ENCODE measurements at regions not wholly inside any gene's neighbourhood (a gene's known extent, or its start where the extent isn't known, plus 50 kb on each side); places are given as distances from the start of the nearest gene placed in this dataset.

GRCh38 chr11:116123739-116124138, 619.5 kb upstream of the CADM1 start (continued):
- TF ChIP-seq, protein P1, sequence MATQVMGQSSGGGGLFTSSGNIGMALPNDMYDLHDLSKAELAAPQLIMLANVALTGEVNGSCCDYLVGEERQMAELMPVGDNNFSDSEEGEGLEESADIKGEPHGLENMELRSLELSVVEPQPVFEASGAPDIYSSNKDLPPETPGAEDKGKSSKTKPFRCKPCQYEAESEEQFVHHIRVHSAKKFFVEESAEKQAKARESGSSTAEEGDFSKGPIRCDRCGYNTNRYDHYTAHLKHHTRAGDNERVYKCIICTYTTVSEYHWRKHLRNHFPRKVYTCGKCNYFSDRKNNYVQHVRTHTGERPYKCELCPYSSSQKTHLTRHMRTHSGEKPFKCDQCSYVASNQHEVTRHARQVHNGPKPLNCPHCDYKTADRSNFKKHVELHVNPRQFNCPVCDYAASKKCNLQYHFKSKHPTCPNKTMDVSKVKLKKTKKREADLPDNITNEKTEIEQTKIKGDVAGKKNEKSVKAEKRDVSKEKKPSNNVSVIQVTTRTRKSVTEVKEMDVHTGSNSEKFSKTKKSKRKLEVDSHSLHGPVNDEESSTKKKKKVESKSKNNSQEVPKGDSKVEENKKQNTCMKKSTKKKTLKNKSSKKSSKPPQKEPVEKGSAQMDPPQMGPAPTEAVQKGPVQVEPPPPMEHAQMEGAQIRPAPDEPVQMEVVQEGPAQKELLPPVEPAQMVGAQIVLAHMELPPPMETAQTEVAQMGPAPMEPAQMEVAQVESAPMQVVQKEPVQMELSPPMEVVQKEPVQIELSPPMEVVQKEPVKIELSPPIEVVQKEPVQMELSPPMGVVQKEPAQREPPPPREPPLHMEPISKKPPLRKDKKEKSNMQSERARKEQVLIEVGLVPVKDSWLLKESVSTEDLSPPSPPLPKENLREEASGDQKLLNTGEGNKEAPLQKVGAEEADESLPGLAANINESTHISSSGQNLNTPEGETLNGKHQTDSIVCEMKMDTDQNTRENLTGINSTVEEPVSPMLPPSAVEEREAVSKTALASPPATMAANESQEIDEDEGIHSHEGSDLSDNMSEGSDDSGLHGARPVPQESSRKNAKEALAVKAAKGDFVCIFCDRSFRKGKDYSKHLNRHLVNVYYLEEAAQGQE (IDR thresholded peaks at IDR 0.05; ENCODE audit: unreplicated experiment), result no peak
- no peak for TF ChIP-seq POLR2AphosphoS5 (IDR thresholded peaks at IDR 0.05; ENCODE audit: low read depth)
- TF ChIP-seq CREB1 (CRISPR knock-in tag; IDR thresholded peaks at IDR 0.05; ENCODE audit: low read depth), result no peak
- no peak for TF ChIP-seq CTCF (conservative IDR thresholded peaks at IDR 0.05; ENCODE audit: low read depth in 2 of 2)
- TF ChIP-seq EZH2phosphoT487 (IDR thresholded peaks at IDR 0.05; ENCODE audit: unreplicated experiment), result no peak
- TF ChIP-seq EZH2 (IDR thresholded peaks at IDR 0.05; ENCODE audit: low read depth, unreplicated experiment), result no peak
- no peak for TF ChIP-seq ETS1 (IDR thresholded peaks at IDR 0.05)

DNA sequence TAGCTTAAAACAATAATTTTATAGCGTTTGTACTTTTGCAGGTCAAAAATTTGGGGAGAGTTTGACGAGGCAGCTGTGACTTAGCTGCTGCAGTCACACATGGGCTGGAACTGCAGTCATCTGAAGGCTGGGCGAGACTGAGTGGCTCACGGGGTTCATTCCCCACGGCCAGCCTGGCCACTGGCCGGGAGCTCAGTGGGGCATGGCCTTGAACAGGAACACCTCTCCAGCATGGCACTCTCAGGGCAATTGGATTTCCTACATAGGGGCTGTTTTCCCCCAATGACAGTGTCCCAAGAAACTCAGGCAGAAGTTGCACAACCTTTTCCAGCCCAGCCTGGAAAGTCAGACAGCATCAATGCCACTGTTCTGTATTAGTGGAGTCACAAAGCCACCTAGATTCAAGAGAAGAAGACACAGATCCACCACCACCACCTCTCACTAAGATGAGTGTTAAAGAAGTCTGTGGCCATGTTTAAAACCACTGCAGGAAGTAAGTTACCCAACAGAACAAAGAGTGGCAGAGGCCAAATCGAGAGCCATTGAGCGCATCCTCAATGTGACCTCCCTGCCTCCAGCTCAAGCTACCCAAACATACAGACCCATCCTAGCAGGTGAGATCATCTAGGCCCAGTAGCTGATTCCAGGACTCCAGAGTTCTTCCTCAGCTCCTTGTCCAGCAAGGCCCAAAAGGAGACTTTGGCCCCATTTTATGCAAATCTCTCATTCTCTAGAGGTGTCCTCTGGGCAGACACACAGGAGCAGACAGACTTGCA, 618.7 kb upstream of the CADM1 start:
- H3K27me3 Mint-ChIP-seq (ENCODE audit: insufficient read depth, low read depth, poor library complexity), result peaks cover 6% of the 10 kb centered on the region

More for the DNA sequence above, 618.7 kb upstream of the CADM1 start:
- Histone ChIP-seq H3K9me2 (ENCODE audit: insufficient read depth) (0 out of 2 replicates have a peak, but pooled peaks cover 2% of the 10 kb centered on the region), H3K4me3 (no peak overlapping the region), H3F3A (replicated peaks; ENCODE audit: low read depth) (no peaks in the 10 kb centered on the region), H3K27me3 (ENCODE audit: insufficient read depth) (no peaks in the 10 kb centered on the region), H2AFZ (no peak overlapping the region), H3K4me2 (no peak overlapping the region), H3K36me3 (ENCODE audit: insufficient read depth) (no peaks in the 10 kb centered on the region), H4K20me1 (replicated peaks; ENCODE audit: insufficient read depth) (no peaks in the 10 kb centered on the region), H3K4me1 (ENCODE audit: insufficient read depth) (no peaks in the 10 kb centered on the region), H3K79me2 (replicated peaks; ENCODE audit: insufficient read depth) (no peaks in the 10 kb centered on the region), H3K27ac (ENCODE audit: low read depth) (no peak overlapping the region)
- ATAC-seq (no peak), DNase-seq (ENCODE audit: low spot score) (no peak)
- H3K36me3 Mint-ChIP-seq (ENCODE audit: low read depth), result no peaks in the 10 kb centered on the region
- H3K9me3 Mint-ChIP-seq, result no peaks in the 10 kb centered on the region
- no peaks in the 10 kb centered on the region for H3K4me1 Mint-ChIP-seq
- H3K4me3 Mint-ChIP-seq, result no peak overlapping the region
- TF ChIP-seq NANOG (IDR thresholded peaks at IDR 0.05; ENCODE audit: borderline replicate concordance) (no peak), ETS1 (IDR thresholded peaks at IDR 0.05) (no peak), CTCF (conservative IDR thresholded peaks at IDR 0.05; ENCODE audit: low read depth in 2 of 2) (no peak)
- TF ChIP-seq, protein P1 (IDR thresholded peaks at IDR 0.05; ENCODE audit: unreplicated experiment), result no peak
- H3K27ac Mint-ChIP-seq, result no peak overlapping the region
